Mucosa of descending colon (tissue), 3 donors: ENCODE measurements at regions not wholly inside any gene's neighbourhood (a gene's known extent, or its start where the extent isn't known, plus 50 kb on each side); places are given as distances from the start of the nearest gene placed in this dataset.

Experiments used
- ATAC-seq: fragments of 200-7000 bp; cut with Tn5 transposase; one replicate; pipeline ENCODE4 v1.9.1; 2020; ENCODE audit warnings: mild to moderate bottlenecking, moderate library complexity
- DNase-seq, 3 donors: peaks; one replicate each; pipeline ENCODE4 v3.0.0-alpha.2; 2020
- H3K36me3 ChIP-seq: fragments of 200-600 bp; one replicate; pipeline ENCODE4 v1.8.0; 2021; ENCODE audit warnings: low read depth, mild to moderate bottlenecking
- H3K4me1 ChIP-seq: fragments of 200-600 bp; one replicate; pipeline ENCODE4 v1.8.0; 2021; ENCODE audit warnings: low read depth, mild to moderate bottlenecking
- H3K4me3 ChIP-seq: fragments of 200-600 bp; one replicate; pipeline ENCODE4 v1.8.0; 2021; ENCODE audit warnings: mild to moderate bottlenecking
- H3K9me3 ChIP-seq: fragments of 200-600 bp; one replicate; pipeline ENCODE4 v1.8.0; 2021; ENCODE audit warnings: mild to moderate bottlenecking
- CTCF ChIP-seq: fragments of 200-600 bp; IDR thresholded peaks from one replicate; pipeline ENCODE4 v1.8.0; 2022; ENCODE audit warnings: antibody characterized with exemption, mild to moderate bottlenecking
- intact Hi-C, 2 donors: fragments of 100-400 bp; cut with DNase I in 1 of 2; cut with micrococcal nuclease in 1 of 2; formaldehyde crosslinking; loops; one replicate each; pipeline versions ENCODE4 v1.11.0 to v1.11.1; 2022; cut with DNase I, micrococcal nuclease
- donor health status: DM: no; HTN: no; CAD: no; lungs with moderate emphysema.
- donor health status: DM: no; HTN: no; CAD: no.
- donor health status: DM: no; HTN: yes; CAD: no.

- intact Hi-C loops = no loop called here
- Histone ChIP-seq H3K4me1 (no peaks in the 10 kb centered on the region), H3K9me3 (no peaks in the 10 kb centered on the region), H3K36me3 (no peaks in the 10 kb centered on the region), H3K4me3 (no peak overlapping the region)
- TF ChIP-seq CTCF = no peak
- ATAC-seq (no peak), DNase-seq (no peak)
These were observed 101.9 kb downstream of the PLK2 start for GRCh38 chr5:58357799-58358500.

- intact Hi-C loops = no loop called here
- Histone ChIP-seq H3K4me1 (no peaks in the 10 kb centered on the region), H3K9me3 (no peaks in the 10 kb centered on the region), H3K4me3 (no peak overlapping the region), H3K36me3 (no peaks in the 10 kb centered on the region)
- no peak for TF ChIP-seq CTCF
- DNase-seq = no peak
- no peak for ATAC-seq
These were observed 102.8 kb downstream of the PLK2 start for GRCh38 chr5:58357121-58357520.

- TF ChIP-seq CTCF = no peak
- Histone ChIP-seq H3K4me3 (no peak overlapping the region), H3K9me3 (no peaks in the 10 kb centered on the region), H3K4me1 (no peaks in the 10 kb centered on the region), H3K36me3 (no peaks in the 10 kb centered on the region)
- intact Hi-C loops = no loop called here
- no peak for DNase-seq
- ATAC-seq = no peak
These were observed 103.2 kb downstream of the PLK2 start for GRCh38 chr5:58356662-58357061.

GRCh38 chr5:58354827-58355226 lies 105.1 kb downstream of the PLK2 start:
- no peaks in the 10 kb centered on the region for H3K9me3 ChIP-seq
- ATAC-seq = no peak
- no peak overlapping the region for H3K4me3 ChIP-seq
- intact Hi-C loops = no loop called here
- no peaks in the 10 kb centered on the region for H3K36me3 ChIP-seq
- H3K4me1 ChIP-seq = no peaks in the 10 kb centered on the region
- DNase-seq = no peak
- no peak for TF ChIP-seq CTCF

GRCh38 chr5:58353992-58354391 lies 105.9 kb downstream of the PLK2 start:
- Histone ChIP-seq H3K4me1 (no peaks in the 10 kb centered on the region), H3K9me3 (no peaks in the 10 kb centered on the region), H3K36me3 (no peaks in the 10 kb centered on the region), H3K4me3 (no peak overlapping the region)
- DNase-seq (no peak), ATAC-seq (no peak)
- no peak for TF ChIP-seq CTCF
- intact Hi-C loops = no loop called here

- H3K4me3 ChIP-seq = no peak overlapping the region
- ATAC-seq = no peak
- no peak for TF ChIP-seq CTCF
- no peaks in the 10 kb centered on the region for H3K36me3 ChIP-seq
- DNase-seq = no peak
- no peaks in the 10 kb centered on the region for H3K9me3 ChIP-seq
- intact Hi-C loops = no loop called here
- H3K4me1 ChIP-seq = no peaks in the 10 kb centered on the region
These were observed 108.7 kb downstream of the PLK2 start for GRCh38 chr5:58351190-58351589.
